ENCODE measurements at regions not wholly inside any gene's neighbourhood (a gene's known extent, or its start where the extent isn't known, plus 50 kb on each side); places are given as distances from the start of the nearest gene placed in this dataset.

DNA sequence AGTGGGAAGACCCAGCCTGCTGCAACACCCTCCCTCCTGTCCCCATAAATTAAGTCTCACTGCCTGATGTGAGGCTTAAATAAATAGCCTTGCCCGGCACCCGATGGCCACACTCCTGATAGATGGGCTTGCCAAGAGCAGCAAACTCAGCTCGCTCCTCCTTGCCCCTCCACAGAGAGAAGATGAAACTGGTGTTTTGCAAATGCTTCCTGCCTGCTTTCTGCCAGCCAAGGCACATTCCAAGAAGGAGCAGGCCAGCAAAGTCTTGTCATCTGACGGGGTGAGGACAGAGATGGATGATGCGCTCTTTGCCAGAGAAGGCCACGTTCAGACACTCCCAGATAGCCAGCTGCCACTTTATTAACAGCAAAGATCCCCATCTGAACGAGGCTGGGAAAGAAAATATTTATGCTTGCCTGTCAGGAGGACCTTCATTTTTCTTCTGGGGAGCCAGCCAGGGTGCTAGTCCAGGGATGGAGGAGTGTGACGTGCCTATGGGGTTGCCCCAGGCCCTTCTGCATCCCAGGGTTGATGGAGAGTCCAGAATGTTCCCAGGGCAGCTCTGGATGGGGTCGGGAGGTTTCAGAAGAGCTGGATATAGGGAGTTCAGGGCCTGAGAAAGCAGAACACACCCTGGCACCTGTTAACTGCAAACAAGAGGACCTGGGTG lies 265.4 kb downstream of the FOXD2 start:
- H3K4me1 Mint-ChIP-seq, result peaks cover 33% of the 10 kb centered on the region
- H3K36me3 Mint-ChIP-seq, result no peaks in the 10 kb centered on the region
- no peak overlapping the region for H3K4me3 Mint-ChIP-seq
- H3K9me3 Mint-ChIP-seq, result no peaks in the 10 kb centered on the region
- TF ChIP-seq, protein P1, sequence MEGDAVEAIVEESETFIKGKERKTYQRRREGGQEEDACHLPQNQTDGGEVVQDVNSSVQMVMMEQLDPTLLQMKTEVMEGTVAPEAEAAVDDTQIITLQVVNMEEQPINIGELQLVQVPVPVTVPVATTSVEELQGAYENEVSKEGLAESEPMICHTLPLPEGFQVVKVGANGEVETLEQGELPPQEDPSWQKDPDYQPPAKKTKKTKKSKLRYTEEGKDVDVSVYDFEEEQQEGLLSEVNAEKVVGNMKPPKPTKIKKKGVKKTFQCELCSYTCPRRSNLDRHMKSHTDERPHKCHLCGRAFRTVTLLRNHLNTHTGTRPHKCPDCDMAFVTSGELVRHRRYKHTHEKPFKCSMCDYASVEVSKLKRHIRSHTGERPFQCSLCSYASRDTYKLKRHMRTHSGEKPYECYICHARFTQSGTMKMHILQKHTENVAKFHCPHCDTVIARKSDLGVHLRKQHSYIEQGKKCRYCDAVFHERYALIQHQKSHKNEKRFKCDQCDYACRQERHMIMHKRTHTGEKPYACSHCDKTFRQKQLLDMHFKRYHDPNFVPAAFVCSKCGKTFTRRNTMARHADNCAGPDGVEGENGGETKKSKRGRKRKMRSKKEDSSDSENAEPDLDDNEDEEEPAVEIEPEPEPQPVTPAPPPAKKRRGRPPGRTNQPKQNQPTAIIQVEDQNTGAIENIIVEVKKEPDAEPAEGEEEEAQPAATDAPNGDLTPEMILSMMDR (IDR thresholded peaks at IDR 0.05; ENCODE audit: unreplicated experiment), result no peak
- no peak for DNase-seq (ENCODE audit: low spot score in 2 of 2, unreplicated experiment in 2 of 2)
- H3K27ac Mint-ChIP-seq, result no peak overlapping the region
- peaks cover 58% of the 10 kb centered on the region for H3K27me3 Mint-ChIP-seq (ENCODE audit: low read depth)

DNA sequence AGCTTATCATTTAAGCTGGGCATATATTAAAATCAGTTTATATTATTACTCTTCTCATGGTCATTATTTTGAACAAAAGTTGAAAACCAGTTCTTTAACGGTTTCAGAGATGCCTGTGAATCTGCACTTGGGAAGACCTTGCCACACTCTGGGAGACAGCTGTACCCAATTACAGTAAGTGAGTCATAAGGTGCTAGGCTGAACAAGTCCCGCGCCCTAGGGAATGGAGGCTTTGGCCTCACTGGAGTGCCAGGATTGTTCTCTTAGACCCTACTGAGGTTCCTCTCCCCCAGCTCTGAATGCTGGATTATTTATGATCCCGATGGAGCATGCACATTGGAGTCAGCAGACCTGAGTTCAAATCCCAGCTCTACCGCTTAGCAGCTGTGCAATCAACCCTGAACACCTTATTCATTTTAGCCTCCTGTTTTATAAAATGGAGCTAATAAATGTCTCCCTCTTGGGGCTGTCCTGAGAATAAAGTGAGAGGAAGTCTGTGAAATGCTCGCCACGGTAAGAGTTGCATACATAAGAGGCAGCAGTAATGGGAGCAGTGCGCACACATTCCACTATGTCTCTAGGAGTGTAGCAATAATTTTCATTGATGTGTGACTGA lies 266.2 kb downstream of the FOXD2 start:
- Mint-ChIP-seq H3K9me3 (no peaks in the 10 kb centered on the region), H3K27ac (no peak overlapping the region), H3K36me3 (no peaks in the 10 kb centered on the region), H3K27me3 (ENCODE audit: low read depth) (peaks cover 66% of the 10 kb centered on the region), H3K4me3 (no peak overlapping the region), H3K4me1 (peaks cover 35% of the 10 kb centered on the region)
- DNase-seq (ENCODE audit: low spot score in 2 of 2, unreplicated experiment in 2 of 2), result no peak
- TF ChIP-seq, protein P1 (IDR thresholded peaks at IDR 0.05; ENCODE audit: unreplicated experiment), result no peak

DNA sequence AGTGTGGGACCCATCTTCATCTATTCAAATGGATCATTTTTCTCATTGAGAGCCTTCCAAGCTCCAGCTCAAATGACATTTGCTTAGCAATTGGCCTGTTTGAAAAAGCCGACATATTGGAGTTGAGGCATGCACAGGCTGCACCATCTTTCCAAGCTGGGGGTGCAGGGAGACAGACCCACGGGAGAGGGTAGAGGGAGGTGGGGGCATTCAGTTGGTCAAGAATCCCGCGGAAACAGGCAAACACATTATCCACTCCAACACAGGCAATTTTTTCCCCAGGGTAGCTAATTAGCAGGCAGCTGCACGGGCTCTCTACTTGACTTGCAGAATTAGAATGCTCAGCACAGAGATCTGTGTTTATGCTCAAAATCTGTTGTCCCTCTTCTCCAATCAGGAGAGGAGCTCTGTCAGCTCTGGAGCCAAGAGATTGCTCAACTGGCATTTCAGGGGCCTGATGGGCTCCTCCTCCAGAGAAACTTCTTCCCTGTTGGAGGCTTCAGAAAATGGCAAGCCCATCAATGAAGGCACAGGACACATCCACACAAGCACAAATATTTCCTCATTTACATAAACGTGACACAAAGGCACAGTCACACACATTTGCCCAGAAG lies 267.8 kb downstream of the FOXD2 start:
- TF ChIP-seq, protein P1 (IDR thresholded peaks at IDR 0.05; ENCODE audit: unreplicated experiment), result no peak
- Mint-ChIP-seq H3K36me3 (no peaks in the 10 kb centered on the region), H3K9me3 (no peaks in the 10 kb centered on the region), H3K4me3 (no peak overlapping the region), H3K27ac (no peak overlapping the region), H3K4me1 (peaks cover 37% of the 10 kb centered on the region), H3K27me3 (ENCODE audit: low read depth) (peaks cover 75% of the 10 kb centered on the region)
- no peak for DNase-seq (ENCODE audit: low spot score in 2 of 2, unreplicated experiment in 2 of 2)

DNA sequence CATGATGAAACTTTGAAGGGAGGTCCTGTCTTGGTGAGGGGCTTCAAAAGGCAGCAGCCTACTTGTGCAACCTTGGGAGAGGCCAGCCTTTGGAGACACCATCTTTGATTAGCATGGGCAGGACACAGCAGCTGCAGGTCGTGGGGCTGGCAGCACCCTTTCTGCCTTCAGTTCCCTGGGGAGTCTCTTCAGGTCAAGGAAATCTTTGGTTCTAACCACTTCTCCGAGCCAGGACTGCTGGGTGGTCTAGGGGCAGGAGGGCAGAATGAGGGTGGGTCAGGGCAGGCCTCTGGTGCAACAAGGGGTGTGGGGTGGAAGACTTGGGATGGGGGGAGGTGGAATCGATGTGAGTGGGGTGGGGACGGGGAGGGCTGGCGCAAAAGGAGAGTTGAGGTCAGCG lies 269.7 kb downstream of the FOXD2 start:
- H3K4me3 Mint-ChIP-seq, result no peak overlapping the region
- no peaks in the 10 kb centered on the region for H3K9me3 Mint-ChIP-seq
- TF ChIP-seq, protein P1 (IDR thresholded peaks at IDR 0.05; ENCODE audit: unreplicated experiment), result no peak
- H3K27me3 Mint-ChIP-seq (ENCODE audit: low read depth), result peaks cover 83% of the 10 kb centered on the region
- DNase-seq (ENCODE audit: low spot score in 2 of 2, unreplicated experiment in 2 of 2), result no peak
- H3K36me3 Mint-ChIP-seq, result no peaks in the 10 kb centered on the region
- H3K27ac Mint-ChIP-seq, result no peak overlapping the region
- H3K4me1 Mint-ChIP-seq, result peaks cover 25% of the 10 kb centered on the region

DNA sequence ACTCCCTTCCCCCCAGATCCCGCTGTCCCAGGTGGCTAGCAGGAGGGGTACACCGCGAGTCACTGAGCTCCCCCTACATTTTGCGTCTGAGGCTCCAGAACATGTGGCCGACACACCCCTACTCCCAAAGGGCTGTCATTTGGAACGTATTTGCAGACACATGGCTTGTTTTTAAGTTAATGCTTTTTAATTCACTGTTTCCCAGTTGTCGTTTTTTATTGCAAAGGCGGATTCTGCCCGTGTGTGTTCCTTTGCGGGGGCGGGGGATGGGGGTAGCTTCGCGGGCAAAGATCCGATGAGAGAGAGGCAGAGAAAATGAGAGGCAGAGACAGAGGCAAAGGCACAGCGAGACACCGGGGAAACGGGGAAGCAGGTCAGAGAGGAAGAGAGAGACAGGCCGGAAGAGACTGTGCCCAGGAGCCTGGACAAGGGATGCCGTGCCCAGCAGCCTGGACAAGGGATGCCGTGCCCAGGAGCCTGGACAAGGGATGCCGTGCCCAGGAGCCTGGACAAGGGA lies 270.2 kb downstream of the FOXD2 start:
- TF ChIP-seq, protein P1 (IDR thresholded peaks at IDR 0.05; ENCODE audit: unreplicated experiment), result no peak
- H3K4me1 Mint-ChIP-seq, result peaks cover 20% of the 10 kb centered on the region
- H3K27me3 Mint-ChIP-seq (ENCODE audit: low read depth), result peaks cover 89% of the 10 kb centered on the region

More for the DNA sequence above, 270.2 kb downstream of the FOXD2 start:
- Mint-ChIP-seq H3K27ac (no peak overlapping the region), H3K4me3 (peak overlapping the region; percentile 35), H3K36me3 (no peaks in the 10 kb centered on the region), H3K9me3 (no peaks in the 10 kb centered on the region)
- DNase-seq (ENCODE audit: low spot score in 2 of 2, unreplicated experiment in 2 of 2), result no peak

All from mesothelial cell of epicardium (in vitro differentiated cells).